ENCODE measurements at regions not wholly inside any gene's neighbourhood (a gene's known extent, or its start where the extent isn't known, plus 50 kb on each side); places are given as distances from the start of the nearest gene placed in this dataset.

- Histone ChIP-seq H3K23ac (ENCODE audit: low read depth, low read length) (no peak overlapping the region), H4K5ac (ENCODE audit: low read depth, low read length) (no peak overlapping the region), H2AK9ac (replicated peaks; ENCODE audit: low read depth, low read length, poor library complexity) (no peak overlapping the region), H3K36me3 (ENCODE audit: control insufficient read depth, insufficient read depth, low read length) (no peaks in the 10 kb centered on the region), H3K9ac (ENCODE audit: low read depth, low read length) (no peak overlapping the region), H3K9me1 (ENCODE audit: insufficient read depth, low read length) (no peaks in the 10 kb centered on the region), H3K56ac (ENCODE audit: extremely low read depth, insufficient read depth, low read length) (no peak overlapping the region), H3K4me2 (ENCODE audit: low read depth, low read length) (no peak overlapping the region), H3K14ac (replicated peaks; ENCODE audit: low read depth, low read length) (no peak overlapping the region), H3K27ac (ENCODE audit: insufficient read depth, low read length) (no peak overlapping the region), H3K27me3 (ENCODE audit: control insufficient read depth, insufficient read depth, low read length) (no peaks in the 10 kb centered on the region), H2BK5ac (ENCODE audit: low read depth, low read length, poor library complexity, severe bottlenecking) (no peak overlapping the region), H2AFZ (replicated peaks; ENCODE audit: low read length, poor library complexity) (no peak overlapping the region), H2BK15ac (ENCODE audit: low read depth, low read length) (no peak overlapping the region), H2AK5ac (ENCODE audit: low read depth, low read length) (no peak overlapping the region), H3K9me3 (ENCODE audit: control insufficient read depth, insufficient read depth, low read length) (no peaks in the 10 kb centered on the region), H3K79me1 (ENCODE audit: low read depth in 1 of 2, low read length in 2 of 2) (no peaks in the 10 kb centered on the region), H3K4me3 (ENCODE audit: insufficient read depth, low read depth, low read length) (no peak overlapping the region), H2BK120ac (ENCODE audit: low read depth, low read length) (no peak overlapping the region), H4K91ac (ENCODE audit: insufficient read depth, low read depth, low read length) (no peak overlapping the region), H4K8ac (ENCODE audit: low read depth in 2 of 2, low read length in 2 of 2) (no peak overlapping the region), H3K4me1 (ENCODE audit: control insufficient read depth, insufficient read depth, low read length) (no peaks in the 10 kb centered on the region), H3K4ac (ENCODE audit: low read depth, low read length) (no peak overlapping the region), H3K18ac (ENCODE audit: low read depth, low read length) (no peak overlapping the region), H4K20me1 (ENCODE audit: insufficient read depth, low read length) (no peaks in the 10 kb centered on the region), H2BK20ac (ENCODE audit: low read depth, low read length) (no peak overlapping the region)
- TF ChIP-seq RFX5 (IDR thresholded peaks at IDR 0.05; ENCODE audit: low read depth, low read length) (no peak), BHLHE40 (IDR thresholded peaks at IDR 0.05; ENCODE audit: low read depth, low read length) (no peak), MAZ (IDR thresholded peaks at IDR 0.05; ENCODE audit: borderline replicate concordance, low read depth, low read length) (no peak), NFE2L2 (IDR thresholded peaks at IDR 0.05; ENCODE audit: low read depth, low read length) (no peak), CEBPB (IDR thresholded peaks at IDR 0.05; ENCODE audit: low read depth, low read length) (no peak), FOS (IDR thresholded peaks at IDR 0.05; ENCODE audit: low read depth, low read length) (no peak)
- intact Hi-C loops (cut with micrococcal nuclease) (no loop called here), in situ Hi-C loops (cut with MboI; ENCODE audit: low sequenced_read_pairs) (no loop called here), dilution Hi-C loops (cut with HindIII; ENCODE audit: low sequenced_read_pairs, unreplicated experiment) (no loop called here)
- BruUV-seq (replicated peaks) = no TSS peak
- DNase-seq (no peak), ATAC-seq (ENCODE audit: low read depth) (no peak)
- no CpG with 5 or more reads among the region's 2 CpGs for WGBS, 2 experiments (ENCODE audit: extremely low coverage in 2 of 2, insufficient read length in 1 of 2)
- ChIA-PET CTCF (no interaction called here), POLR2A (ENCODE audit: unreplicated experiment) (no interaction called here)
Measured at GRCh38 chr2:181231886-181232621, 225.1 kb upstream of the ITGA4 start.
